AG04449 (cell line): ENCODE measurements at regions not wholly inside any gene's neighbourhood (a gene's known extent, or its start where the extent isn't known, plus 50 kb on each side); places are given as distances from the start of the nearest gene placed in this dataset.

Experiments
- CTCF ChIA-PET: fragments of 350-600 bp; formaldehyde crosslinking; extraction: SDS; loops from one replicate; lab custom pipeline; 2021; ENCODE audit warnings: antibody characterized with exemption; lab: Yijun Ruan, JAX
- POLR2A ChIA-PET: fragments of 400-600, 350-600 bp; formaldehyde crosslinking; extraction: SDS; loops from one replicate; lab custom pipeline; 2020; ENCODE audit warnings: antibody characterized with exemption, inconsistent platforms; lab: Yijun Ruan, JAX
- DNase-seq: peaks from one replicate; pipeline ENCODE4 v3.0.0-alpha.2; 2010; ENCODE audit warnings: low read depth, low spot score
- H3K4me3 ChIP-seq: 2 replicates; pipeline ENCODE4 v1.5.1; 2011; ENCODE audit warnings: low read depth, mild to moderate bottlenecking, control low read depth, low read length
- CTCF ChIP-seq: IDR thresholded peaks from one replicate; pipeline ENCODE4 v1.5.1; 2011; ENCODE audit warnings: mild to moderate bottlenecking, moderate library complexity, low read length, control low read depth, inconsistent platforms; ENCODE audit not compliant: insufficient read depth; ENCODE audit errors: missing control alignments

- CTCF ChIA-PET, result no interaction called here
- no peak overlapping the region for H3K4me3 ChIP-seq
- TF ChIP-seq CTCF, result no peak
- DNase-seq, result no peak
- POLR2A ChIA-PET, result no interaction called here
Observed at GRCh38 chr1:62953633-62954032, 169.7 kb downstream of the ATG4C start.

- H3K4me3 ChIP-seq, result no peak overlapping the region
- no peak for DNase-seq
- no peak for TF ChIP-seq CTCF
- ChIA-PET POLR2A (no interaction called here), CTCF (no interaction called here)
Observed at GRCh38 chr1:62954758-62955157, 170.8 kb downstream of the ATG4C start.

- H3K4me3 ChIP-seq, result no peak overlapping the region
- no peak for TF ChIP-seq CTCF
- no peak for DNase-seq
- ChIA-PET CTCF (no interaction called here), POLR2A (no interaction called here)
Observed at GRCh38 chr1:62955666-62956065, 171.7 kb downstream of the ATG4C start.

- TF ChIP-seq CTCF, result no peak
- ChIA-PET CTCF (interaction anchor here (0.7 to 6.7 kb wide), 4 partner anchors 12 to 610 kb away, joined by 3 to 47 read pairs (median 4); no protein-coding TSS in a partner anchor), POLR2A (no interaction called here)
- no peak for DNase-seq
- no peak overlapping the region for H3K4me3 ChIP-seq
Observed at GRCh38 chr1:62962014-62962812, 178.3 kb downstream of the ATG4C start.

- ChIA-PET POLR2A (no interaction called here), CTCF (interaction anchor here (1.5 to 6.7 kb wide), 2 partner anchors 183 to 187 kb away, joined by 6 to 47 read pairs; no protein-coding TSS in a partner anchor)
- H3K4me3 ChIP-seq, result no peak overlapping the region
- peak; percentile 53 for TF ChIP-seq CTCF
- no peak for DNase-seq
Observed at GRCh38 chr1:62962901-62963776, 179.2 kb downstream of the ATG4C start.

GRCh38 chr1:62964141-62964540, 180.2 kb downstream of the ATG4C start:
- H3K4me3 ChIP-seq, result no peak overlapping the region
- ChIA-PET CTCF (interaction anchor here (1.5 to 6.7 kb wide), 2 partner anchors 182 to 186 kb away, joined by 6 to 47 read pairs; no protein-coding TSS in a partner anchor), POLR2A (no interaction called here)
- DNase-seq, result no peak
- TF ChIP-seq CTCF, result no peak
